RKO (cell line): ENCODE measurements at regions not wholly inside any gene's neighbourhood (a gene's known extent, or its start where the extent isn't known, plus 50 kb on each side); places are given as distances from the start of the nearest gene placed in this dataset.

ENCODE experiments used
- DNase-seq: peaks from one replicate; pipeline ENCODE4 v3.0.0-alpha.2; 2016; ENCODE audit warnings: low spot score

- no peak for DNase-seq
Observed at GRCh38 chr21:39124681-39125251, 58.5 kb downstream of the PSMG1 start.

GRCh38 chr21:39123375-39123774 lies 59.9 kb downstream of the PSMG1 start:
- no peak for DNase-seq

- DNase-seq = no peak
Observed at GRCh38 chr21:39121600-39122355, 61.5 kb downstream of the PSMG1 start.

GRCh38 chr21:39120876-39121599 lies 62.2 kb downstream of the PSMG1 start:
- DNase-seq = no peak

- DNase-seq = no peak
Observed at GRCh38 chr21:39119891-39120290, 63.4 kb downstream of the PSMG1 start.

- no peak for DNase-seq
Observed at GRCh38 chr21:39118604-39119215, 64.5 kb downstream of the PSMG1 start.

GRCh38 chr21:39118061-39118460 lies 65.2 kb downstream of the PSMG1 start:
- no peak for DNase-seq

- DNase-seq = no peak
Observed at GRCh38 chr21:39117440-39117970, 65.7 kb downstream of the PSMG1 start.

GRCh38 chr21:39116761-39117439 lies 66.4 kb downstream of the PSMG1 start:
- no peak for DNase-seq

- no peak for DNase-seq
Observed at GRCh38 chr21:39115576-39116235, 67.5 kb downstream of the PSMG1 start.

- no peak for DNase-seq
Observed at GRCh38 chr21:39114871-39115575, 68.2 kb downstream of the PSMG1 start.

- no peak for DNase-seq
Observed at GRCh38 chr21:39111931-39112550, 71.2 kb downstream of the PSMG1 start.

- no peak for DNase-seq
Observed at GRCh38 chr21:39110431-39110830, 72.8 kb downstream of the PSMG1 start.

GRCh38 chr21:39109596-39110210 lies 73.5 kb downstream of the PSMG1 start:
- no peak for DNase-seq

- DNase-seq = no peak
Observed at GRCh38 chr21:39109163-39109530, 74.1 kb downstream of the PSMG1 start.

- DNase-seq = no peak
Observed at GRCh38 chr21:39108291-39109162, 74.7 kb downstream of the PSMG1 start.

- no peak for DNase-seq
Observed at GRCh38 chr21:39107739-39108138, 75.5 kb downstream of the PSMG1 start.

GRCh38 chr21:39106881-39107462 lies 76.3 kb downstream of the PSMG1 start:
- DNase-seq = no peak

- DNase-seq = no peak
Observed at GRCh38 chr21:39105836-39106235, 77.4 kb downstream of the PSMG1 start.
